ENCODE measurements at regions not wholly inside any gene's neighbourhood (a gene's known extent, or its start where the extent isn't known, plus 50 kb on each side); places are given as distances from the start of the nearest gene placed in this dataset.
"Not testable (repeated sequence)": the region's sequence is repeated elsewhere in the genome, so short reads cannot be mapped to it uniquely, and the experiment has no call there.

DNA sequence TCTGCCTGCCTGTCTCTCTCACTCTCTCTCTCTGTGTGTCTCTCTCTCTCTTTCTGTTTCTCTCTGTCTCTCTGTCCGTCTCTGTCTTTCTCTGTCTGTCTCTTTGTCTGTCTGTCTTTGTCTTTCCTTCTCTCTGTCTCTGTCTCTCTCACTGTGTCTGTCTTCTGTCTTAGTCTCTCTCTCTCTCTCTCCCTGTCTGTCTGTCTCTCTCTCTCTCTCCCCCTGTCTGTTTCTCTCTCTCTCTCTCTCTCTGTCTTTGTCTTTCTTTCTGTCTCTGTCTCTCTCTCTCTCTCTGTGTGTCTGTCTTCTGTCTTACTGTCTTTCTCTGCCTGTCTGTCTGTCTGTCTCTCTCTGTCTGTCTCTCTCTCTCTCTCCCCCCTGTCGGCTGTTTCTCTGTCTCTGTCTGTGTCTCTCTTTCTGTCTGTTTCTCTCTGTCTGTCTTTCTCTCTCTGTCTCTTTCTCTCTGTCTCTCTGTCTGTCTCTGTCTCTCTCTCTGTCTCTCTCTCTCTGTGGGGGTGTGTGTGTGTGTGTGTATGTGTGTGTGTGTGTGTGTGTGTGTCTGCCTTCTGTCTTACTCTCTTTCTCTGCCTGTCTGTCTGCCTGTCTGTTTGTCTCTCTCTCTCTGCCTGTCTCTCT lies 2101.3 kb upstream of the TPTE start:
- CTCF ChIA-PET; BruUV-seq (replicated peaks): not testable (repeated sequence)

DNA sequence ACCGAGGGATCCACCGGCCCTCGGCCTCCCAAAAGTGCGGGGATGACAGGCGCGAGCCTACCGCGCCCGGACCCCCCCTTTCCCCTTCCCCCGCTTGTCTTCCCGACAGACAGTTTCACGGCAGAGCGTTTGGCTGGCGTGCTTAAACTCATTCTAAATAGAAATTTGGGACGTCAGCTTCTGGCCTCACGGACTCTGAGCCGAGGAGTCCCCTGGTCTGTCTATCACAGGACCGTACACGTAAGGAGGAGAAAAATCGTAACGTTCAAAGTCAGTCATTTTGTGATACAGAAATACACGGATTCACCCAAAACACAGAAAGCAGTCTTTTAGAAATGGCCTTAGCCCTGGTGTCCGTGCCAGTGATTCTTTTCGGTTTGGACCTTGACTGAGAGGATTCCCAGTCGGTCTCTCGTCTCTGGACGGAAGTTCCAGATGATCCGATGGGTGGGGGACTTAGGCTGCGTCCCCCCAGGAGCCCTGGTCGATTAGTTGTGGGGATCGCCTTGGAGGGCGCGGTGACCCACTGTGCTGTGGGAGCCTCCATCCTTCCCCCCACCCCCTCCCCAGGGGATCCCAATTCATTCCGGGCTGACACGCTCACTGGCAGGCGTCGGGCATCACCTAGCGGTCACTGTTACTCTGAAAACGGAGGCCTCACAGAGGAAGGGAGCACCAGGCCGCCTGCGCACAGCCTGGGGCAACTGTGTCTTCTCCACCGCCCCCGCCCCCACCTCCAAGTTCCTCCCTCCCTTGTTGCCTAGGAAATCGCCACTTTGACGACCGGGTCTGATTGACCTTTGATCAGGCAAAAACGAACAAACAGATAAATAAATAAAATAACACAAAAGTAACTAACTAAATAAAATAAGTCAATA lies 2093.4 kb upstream of the TPTE start:
- not testable (repeated sequence) for BruUV-seq (replicated peaks)

More for the DNA sequence above, 2101.3 kb upstream of the TPTE start:
- H4K20me1 ChIP-seq (ENCODE audit: insufficient read depth); H3F3A ChIP-seq (ENCODE audit: insufficient read depth, low read depth); H2AFZ ChIP-seq; H3K27me3 ChIP-seq (ENCODE audit: insufficient read depth, low read depth); intact Hi-C loops (cut with micrococcal nuclease; ENCODE audit: unreplicated experiment); H3K4me3 ChIP-seq; H3K9me2 ChIP-seq (ENCODE audit: insufficient read depth); H3K4me2 ChIP-seq; H3K4me1 ChIP-seq (replicated peaks; ENCODE audit: insufficient read depth); H3K9me3 ChIP-seq (ENCODE audit: insufficient read depth, low read depth); H3K79me2 ChIP-seq (ENCODE audit: low read depth); POLR2A ChIA-PET (ENCODE audit: unreplicated experiment); H3K36me3 ChIP-seq (ENCODE audit: low read depth); H3K27ac ChIP-seq: not testable (repeated sequence)
- peak in 1 of 2 experiments; percentile 29 for DNase-seq
- TF ChIP-seq EZH2 (IDR thresholded peaks at IDR 0.05; ENCODE audit: low read depth): peak; percentile 95

DNA sequence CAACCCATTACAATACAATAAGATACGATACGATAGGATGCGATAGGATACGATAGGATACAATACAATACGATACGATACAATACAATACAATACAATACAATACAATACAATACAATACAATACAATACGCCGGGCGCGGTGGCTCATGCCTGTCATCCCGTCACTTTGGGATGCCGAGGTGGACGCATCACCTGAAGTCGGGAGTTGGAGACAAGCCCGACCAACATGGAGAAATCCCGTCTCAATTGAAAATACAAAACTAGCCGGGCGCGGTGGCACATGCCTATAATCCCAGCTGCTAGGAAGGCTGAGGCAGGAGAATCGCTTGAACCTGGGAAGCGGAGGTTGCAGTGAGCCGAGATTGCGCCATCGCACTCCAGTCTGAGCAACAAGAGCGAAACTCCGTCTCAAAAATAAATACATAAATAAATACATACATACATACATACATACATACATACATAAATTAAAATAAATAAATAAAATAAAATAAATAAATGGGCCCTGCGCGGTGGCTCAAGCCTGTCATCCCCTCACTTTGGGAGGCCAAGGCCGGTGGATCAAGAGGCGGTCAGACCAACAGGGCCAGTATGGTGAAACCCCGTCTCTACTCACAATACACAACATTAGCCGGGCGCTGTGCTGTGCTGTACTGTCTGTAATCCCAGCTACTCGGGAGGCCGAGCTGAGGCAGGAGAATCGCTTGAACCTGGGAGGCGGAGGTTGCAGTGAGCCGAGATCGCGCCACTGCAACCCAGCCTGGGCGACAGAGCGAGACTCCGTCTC lies 2092.5 kb upstream of the TPTE start:
- CTCF ChIA-PET; POLR2A ChIA-PET (ENCODE audit: unreplicated experiment); BruUV-seq (replicated peaks): not testable (repeated sequence)

More for the DNA sequence above, 2093.4 kb upstream of the TPTE start:
- H3K4me3 ChIP-seq; H3K4me1 ChIP-seq (replicated peaks; ENCODE audit: insufficient read depth); H3K4me2 ChIP-seq; intact Hi-C loops (cut with micrococcal nuclease; ENCODE audit: unreplicated experiment); H4K20me1 ChIP-seq (ENCODE audit: insufficient read depth); H3K79me2 ChIP-seq (ENCODE audit: low read depth); H3K9me2 ChIP-seq (ENCODE audit: insufficient read depth); H3K9me3 ChIP-seq (ENCODE audit: insufficient read depth, low read depth); DNase-seq; H2AFZ ChIP-seq; POLR2A ChIA-PET (ENCODE audit: unreplicated experiment); H3F3A ChIP-seq (ENCODE audit: insufficient read depth, low read depth); H3K27me3 ChIP-seq (ENCODE audit: insufficient read depth, low read depth); H3K36me3 ChIP-seq (ENCODE audit: low read depth); CTCF ChIA-PET; H3K27ac ChIP-seq: not testable (repeated sequence)

DNA sequence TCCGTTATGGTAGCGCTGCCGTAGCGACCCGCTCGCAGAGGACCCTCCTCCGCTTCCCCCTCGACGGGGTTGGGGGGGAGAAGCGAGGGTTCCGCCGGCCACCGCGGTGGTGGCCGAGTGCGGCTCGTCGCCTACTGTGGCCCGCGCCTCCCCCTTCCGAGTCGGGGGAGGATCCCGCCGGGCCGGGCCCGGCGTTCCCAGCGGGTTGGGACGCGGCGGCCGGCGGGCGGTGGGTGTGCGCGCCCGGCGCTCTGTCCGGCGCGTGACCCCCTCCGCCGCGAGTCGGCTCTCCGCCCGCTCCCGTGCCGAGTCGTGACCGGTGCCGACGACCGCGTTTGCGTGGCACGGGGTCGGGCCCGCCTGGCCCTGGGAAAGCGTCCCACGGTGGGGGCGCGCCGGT lies 2086.7 kb upstream of the TPTE start:
- H3F3A ChIP-seq (ENCODE audit: insufficient read depth, low read depth); H3K9me2 ChIP-seq (ENCODE audit: insufficient read depth); CTCF ChIA-PET; intact Hi-C loops (cut with micrococcal nuclease; ENCODE audit: unreplicated experiment); H3K36me3 ChIP-seq (ENCODE audit: low read depth); H3K79me2 ChIP-seq (ENCODE audit: low read depth); DNase-seq; H3K4me2 ChIP-seq; H3K27ac ChIP-seq; H3K4me3 ChIP-seq; BruUV-seq (replicated peaks); H2AFZ ChIP-seq; H3K4me1 ChIP-seq (replicated peaks; ENCODE audit: insufficient read depth); H4K20me1 ChIP-seq (ENCODE audit: insufficient read depth); POLR2A ChIA-PET (ENCODE audit: unreplicated experiment); H3K9me3 ChIP-seq (ENCODE audit: insufficient read depth, low read depth); H3K27me3 ChIP-seq (ENCODE audit: insufficient read depth, low read depth): not testable (repeated sequence)

More for the DNA sequence above, 2092.5 kb upstream of the TPTE start:
- H3K36me3 ChIP-seq (ENCODE audit: low read depth); H3K4me3 ChIP-seq; H3K27ac ChIP-seq; H3K27me3 ChIP-seq (ENCODE audit: insufficient read depth, low read depth); H3K79me2 ChIP-seq (ENCODE audit: low read depth); H3K4me1 ChIP-seq (replicated peaks; ENCODE audit: insufficient read depth); H3F3A ChIP-seq (ENCODE audit: insufficient read depth, low read depth); DNase-seq; H3K4me2 ChIP-seq; H3K9me2 ChIP-seq (ENCODE audit: insufficient read depth); intact Hi-C loops (cut with micrococcal nuclease; ENCODE audit: unreplicated experiment); H2AFZ ChIP-seq; H3K9me3 ChIP-seq (ENCODE audit: insufficient read depth, low read depth); H4K20me1 ChIP-seq (ENCODE audit: insufficient read depth): not testable (repeated sequence)

DNA sequence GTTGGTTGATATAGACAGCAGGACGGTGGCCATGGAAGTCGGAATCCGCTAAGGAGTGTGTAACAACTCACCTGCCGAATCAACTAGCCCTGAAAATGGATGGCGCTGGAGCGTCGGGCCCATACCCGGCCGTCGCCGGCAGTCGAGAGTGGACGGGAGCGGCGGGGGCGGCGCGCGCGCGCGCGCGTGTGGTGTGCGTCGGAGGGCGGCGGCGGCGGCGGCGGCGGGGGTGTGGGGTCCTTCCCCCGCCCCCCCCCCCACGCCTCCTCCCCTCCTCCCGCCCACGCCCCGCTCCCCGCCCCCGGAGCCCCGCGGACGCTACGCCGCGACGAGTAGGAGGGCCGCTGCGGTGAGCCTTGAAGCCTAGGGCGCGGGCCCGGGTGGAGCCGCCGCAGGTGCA lies 2078.3 kb upstream of the TPTE start:
- POLR2A ChIA-PET (ENCODE audit: unreplicated experiment); BruUV-seq (replicated peaks); H3K79me2 ChIP-seq (ENCODE audit: low read depth): not testable (repeated sequence)

DNA sequence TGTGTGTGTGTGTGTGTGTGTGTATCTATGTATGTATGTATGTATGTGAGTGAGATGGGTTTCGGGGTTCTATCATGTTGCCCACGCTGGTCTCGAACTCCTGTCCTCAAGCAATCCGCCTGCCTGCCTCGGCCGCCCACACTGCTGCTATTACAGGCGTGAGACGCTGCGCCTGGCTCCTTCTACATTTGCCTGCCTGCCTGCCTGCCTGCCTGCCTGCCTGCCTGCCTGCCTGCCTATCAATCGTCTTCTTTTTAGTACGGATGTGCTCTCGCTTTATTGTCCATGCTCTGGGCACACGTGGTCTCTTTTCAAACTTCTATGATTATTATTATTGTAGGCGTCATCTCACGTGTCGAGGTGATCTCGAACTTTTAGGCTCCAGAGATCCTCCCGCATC lies 2071.6 kb upstream of the TPTE start:
- H2AFZ ChIP-seq; CTCF ChIA-PET; H3K36me3 ChIP-seq (ENCODE audit: low read depth); BruUV-seq (replicated peaks); H3K9me2 ChIP-seq (ENCODE audit: insufficient read depth); DNase-seq; H3K4me2 ChIP-seq; H3K79me2 ChIP-seq (ENCODE audit: low read depth); H3K4me3 ChIP-seq; H3K27me3 ChIP-seq (ENCODE audit: insufficient read depth, low read depth); H3K9me3 ChIP-seq (ENCODE audit: insufficient read depth, low read depth); POLR2A ChIA-PET (ENCODE audit: unreplicated experiment); H3F3A ChIP-seq (ENCODE audit: insufficient read depth, low read depth); H3K27ac ChIP-seq; intact Hi-C loops (cut with micrococcal nuclease; ENCODE audit: unreplicated experiment); H4K20me1 ChIP-seq (ENCODE audit: insufficient read depth); H3K4me1 ChIP-seq (replicated peaks; ENCODE audit: insufficient read depth): not testable (repeated sequence)

More for the DNA sequence above, 2078.3 kb upstream of the TPTE start:
- H3K27ac ChIP-seq; H3K27me3 ChIP-seq (ENCODE audit: insufficient read depth, low read depth); H3K4me2 ChIP-seq; H3K9me3 ChIP-seq (ENCODE audit: insufficient read depth, low read depth); H2AFZ ChIP-seq; H3K4me1 ChIP-seq (replicated peaks; ENCODE audit: insufficient read depth); H3F3A ChIP-seq (ENCODE audit: insufficient read depth, low read depth); H3K9me2 ChIP-seq (ENCODE audit: insufficient read depth); intact Hi-C loops (cut with micrococcal nuclease; ENCODE audit: unreplicated experiment); H3K4me3 ChIP-seq; CTCF ChIA-PET; H3K36me3 ChIP-seq (ENCODE audit: low read depth); DNase-seq; H4K20me1 ChIP-seq (ENCODE audit: insufficient read depth): not testable (repeated sequence)
